GM12872 (cell line): ENCODE measurements at regions not wholly inside any gene's neighbourhood (a gene's known extent, or its start where the extent isn't known, plus 50 kb on each side); places are given as distances from the start of the nearest gene placed in this dataset.

ENCODE experiments used
- TF ChIP-seq, protein P1 (sequence below): IDR thresholded peaks from 3 replicates; pipeline ENCODE4 v1.5.1; 2011; ENCODE audit warnings: low read depth, mild to moderate bottlenecking, low read length, moderate library complexity; ENCODE audit not compliant: insufficient read depth

DNA sequence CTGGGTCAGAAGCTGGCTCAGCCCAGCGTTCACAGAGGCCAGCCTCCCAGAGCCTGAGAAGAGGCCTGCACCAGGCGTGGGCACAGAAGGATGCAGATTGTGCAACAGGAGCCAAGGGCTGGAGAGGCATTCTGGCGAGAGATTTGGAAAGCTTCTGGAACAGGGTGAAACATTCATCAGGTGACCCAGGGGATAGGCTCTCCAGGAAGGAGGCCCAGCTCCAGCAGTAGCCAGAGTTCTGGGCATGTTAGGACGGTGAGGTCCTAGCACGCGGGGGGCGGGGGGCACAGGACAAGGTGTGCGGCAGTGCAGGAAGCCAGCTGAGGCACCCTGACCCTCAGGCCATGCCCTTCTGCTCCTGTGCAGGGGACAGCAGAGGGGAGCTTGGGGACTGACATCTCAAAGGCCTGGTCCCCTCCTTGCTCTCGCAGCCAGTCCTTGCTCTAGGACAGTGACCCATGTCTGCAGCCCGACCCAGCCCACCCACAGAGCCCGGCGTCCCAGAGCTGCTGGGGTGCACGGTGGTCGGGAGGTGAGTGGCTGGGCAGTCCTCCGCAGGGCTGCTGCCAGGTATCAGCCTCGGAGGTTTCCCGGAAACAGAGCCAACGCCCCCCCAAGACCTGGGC is 111.7 kb upstream of the KLF13 start:
- TF ChIP-seq, protein P1, sequence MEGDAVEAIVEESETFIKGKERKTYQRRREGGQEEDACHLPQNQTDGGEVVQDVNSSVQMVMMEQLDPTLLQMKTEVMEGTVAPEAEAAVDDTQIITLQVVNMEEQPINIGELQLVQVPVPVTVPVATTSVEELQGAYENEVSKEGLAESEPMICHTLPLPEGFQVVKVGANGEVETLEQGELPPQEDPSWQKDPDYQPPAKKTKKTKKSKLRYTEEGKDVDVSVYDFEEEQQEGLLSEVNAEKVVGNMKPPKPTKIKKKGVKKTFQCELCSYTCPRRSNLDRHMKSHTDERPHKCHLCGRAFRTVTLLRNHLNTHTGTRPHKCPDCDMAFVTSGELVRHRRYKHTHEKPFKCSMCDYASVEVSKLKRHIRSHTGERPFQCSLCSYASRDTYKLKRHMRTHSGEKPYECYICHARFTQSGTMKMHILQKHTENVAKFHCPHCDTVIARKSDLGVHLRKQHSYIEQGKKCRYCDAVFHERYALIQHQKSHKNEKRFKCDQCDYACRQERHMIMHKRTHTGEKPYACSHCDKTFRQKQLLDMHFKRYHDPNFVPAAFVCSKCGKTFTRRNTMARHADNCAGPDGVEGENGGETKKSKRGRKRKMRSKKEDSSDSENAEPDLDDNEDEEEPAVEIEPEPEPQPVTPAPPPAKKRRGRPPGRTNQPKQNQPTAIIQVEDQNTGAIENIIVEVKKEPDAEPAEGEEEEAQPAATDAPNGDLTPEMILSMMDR: no peak

DNA sequence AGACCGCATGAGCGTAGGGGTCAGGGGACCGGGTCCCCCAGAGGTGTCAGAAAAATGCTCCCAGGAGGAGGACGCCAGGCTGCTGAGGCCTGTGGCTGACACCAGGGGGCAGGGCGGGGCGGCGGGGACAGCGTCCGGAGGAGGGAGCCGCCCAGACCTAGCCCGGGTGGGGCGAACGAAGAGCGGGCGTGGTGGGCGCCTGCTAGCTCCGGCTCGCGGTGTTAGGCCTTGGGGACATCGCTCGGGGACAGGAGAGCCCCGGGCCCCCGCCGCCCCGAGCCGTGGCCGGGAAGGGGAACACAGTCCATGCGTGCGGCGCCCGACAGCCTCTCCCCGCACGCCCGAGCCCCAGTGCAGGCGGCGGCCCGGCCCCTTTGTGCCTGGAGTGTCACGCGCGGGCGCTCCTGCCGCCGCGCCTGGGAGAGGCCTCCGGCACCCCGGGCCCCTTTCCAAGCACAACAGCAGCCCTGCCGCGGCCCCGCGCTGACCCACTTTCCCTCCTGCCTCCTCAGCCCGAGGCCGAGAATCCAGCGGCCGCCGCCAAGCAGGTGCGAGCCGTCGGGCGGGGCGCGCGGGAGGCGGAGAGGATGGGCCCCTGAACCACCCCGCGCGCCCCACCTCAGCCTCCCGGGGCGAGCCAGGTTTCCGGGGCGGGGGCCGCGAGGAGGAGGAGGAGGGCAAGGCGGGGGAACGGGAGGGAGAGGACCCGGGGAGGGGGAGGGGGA is 111.0 kb upstream of the KLF13 start:
- TF ChIP-seq, protein P1: peak; percentile 83

DNA sequence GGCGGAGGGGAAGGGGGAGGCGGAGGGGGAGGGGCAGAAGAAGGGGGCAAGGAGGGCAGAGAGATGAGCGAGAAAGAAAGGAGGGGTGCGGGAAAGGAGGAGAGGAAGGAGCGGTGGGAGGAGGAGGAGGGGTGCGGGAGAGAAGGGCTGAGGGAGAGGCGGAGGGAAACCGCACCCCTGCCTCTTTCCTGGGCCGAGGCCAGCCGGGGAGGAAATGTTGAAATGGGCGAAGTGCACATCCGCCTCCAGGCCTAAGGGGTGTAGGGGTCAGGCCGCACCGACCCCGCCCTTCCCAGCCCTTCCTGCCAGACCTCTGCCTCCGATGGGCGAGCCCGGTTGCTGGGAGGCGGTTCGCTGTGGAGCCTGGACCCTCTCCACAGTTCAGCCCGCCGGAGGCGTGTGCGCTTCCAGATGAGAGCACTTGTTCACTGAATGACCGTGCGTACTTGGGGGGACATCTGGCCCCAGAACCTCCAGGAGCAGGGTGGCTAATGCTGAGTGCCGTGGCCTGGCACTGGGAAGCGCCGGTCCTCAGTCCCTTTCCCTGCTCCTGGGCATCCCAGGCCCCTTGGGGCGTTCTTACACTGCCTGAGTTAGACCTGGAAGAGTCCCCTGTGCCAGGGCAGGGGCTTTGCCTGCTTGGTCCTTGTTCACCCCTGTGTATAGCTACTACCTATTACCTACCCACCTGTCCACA is 110.3 kb upstream of the KLF13 start:
- TF ChIP-seq, protein P1: no peak

DNA sequence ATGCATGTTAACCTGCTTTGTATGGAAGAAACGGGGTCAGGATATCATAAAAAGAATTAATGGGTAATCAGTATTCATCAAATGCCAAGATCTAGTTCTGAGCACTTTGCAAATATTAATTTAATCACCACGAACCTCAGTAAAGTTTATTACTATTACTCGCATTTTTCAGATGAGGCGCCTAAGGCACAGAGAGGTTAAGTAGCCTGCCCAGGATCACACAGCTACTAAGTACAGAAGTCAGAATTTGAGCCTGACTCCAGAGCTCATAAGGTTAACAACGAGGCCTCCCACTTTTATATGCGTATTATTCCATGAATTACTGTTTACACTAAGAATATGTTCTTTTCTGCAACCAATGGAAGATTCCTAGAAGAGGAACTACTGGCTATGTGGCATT is 109.6 kb upstream of the KLF13 start:
- TF ChIP-seq, protein P1: no peak

DNA sequence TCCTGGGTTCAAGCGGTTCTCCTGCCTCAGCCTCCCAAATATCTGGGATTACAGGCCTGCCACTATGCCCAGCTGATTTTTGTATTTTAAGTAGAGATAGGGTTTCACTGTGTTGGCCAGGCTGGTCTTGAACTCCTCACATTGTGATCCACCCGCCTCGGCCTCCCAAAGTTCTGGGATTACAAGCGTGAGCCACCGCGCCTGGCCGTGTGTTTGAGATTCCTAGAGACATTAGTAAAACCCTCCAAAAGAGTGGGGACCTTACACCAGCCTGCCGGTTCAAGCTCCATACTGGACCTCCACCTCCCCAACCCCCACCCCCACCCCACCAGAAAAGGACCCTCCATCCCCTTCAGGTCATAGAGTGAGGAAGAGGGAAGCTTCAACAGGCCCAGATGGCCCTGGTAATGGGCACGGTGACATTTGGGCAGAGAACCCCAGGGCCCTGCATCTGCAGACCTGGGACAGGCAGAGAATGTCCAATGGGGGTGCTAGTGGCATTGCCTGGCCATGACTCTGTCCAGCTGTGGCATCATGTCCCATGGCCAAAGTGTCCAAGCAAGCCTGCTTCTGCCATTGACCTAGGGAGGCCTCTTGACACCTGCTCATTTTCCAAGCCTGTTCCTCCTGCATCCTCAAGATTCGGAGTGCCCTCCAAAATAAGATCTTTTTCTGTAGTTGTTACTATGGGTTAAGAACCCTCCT is 108.9 kb upstream of the KLF13 start:
- TF ChIP-seq, protein P1: no peak

DNA sequence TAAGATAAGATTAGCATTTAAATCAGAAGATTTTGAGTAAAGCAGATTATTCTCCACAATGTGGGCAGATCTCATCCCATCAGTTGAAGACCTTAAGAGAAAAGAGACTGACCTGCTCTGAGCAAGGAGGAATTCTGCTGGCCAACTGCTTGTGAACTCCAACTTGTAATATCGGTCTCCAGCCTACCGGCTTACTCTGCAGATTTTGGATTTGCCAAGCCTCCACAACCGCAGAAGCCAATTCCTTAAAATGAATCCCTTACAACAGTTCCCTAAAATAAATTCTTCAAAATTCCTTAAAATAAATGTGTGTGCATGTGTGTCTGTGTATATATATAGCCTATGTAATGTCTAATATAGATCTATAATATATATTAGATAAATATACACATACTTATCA is 107.4 kb upstream of the KLF13 start:
- TF ChIP-seq, protein P1: no peak
